ENCODE measurements at regions not wholly inside any gene's neighbourhood (a gene's known extent, or its start where the extent isn't known, plus 50 kb on each side); places are given as distances from the start of the nearest gene placed in this dataset.

DNA sequence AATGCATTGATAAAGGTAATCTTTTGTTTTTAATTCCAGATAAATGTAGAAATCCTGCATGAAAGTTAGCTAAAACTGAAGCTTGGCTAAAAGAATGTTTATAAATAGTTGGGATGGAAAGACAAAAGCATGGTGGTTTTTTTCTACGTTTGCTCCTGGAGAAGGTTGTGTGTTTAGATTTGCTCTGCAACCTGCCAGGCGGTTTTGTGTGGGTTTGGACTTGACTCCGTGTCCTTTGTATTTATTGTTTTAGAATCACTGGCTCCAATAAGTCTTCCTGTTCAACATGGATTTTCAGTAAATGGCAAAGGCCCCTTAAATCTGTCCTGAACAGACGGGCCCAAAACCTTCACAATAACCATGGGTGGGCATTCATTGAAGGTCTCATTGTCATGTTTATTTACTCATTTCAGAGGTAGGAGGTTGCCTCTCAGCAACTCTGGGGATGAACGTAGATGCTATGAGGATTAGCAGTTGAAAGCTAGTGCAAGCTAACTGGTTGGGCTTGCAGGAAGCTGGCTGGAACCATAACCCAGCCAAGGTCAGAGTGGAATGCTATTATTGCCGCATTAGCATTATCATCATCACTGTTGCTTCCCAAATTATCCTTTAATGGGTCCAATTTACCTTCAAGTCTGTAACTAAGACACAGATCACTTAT, 60.6 kb upstream of the ADAMTS9 start:
- no peak for DNase-seq (ENCODE audit: low read depth)

DNA sequence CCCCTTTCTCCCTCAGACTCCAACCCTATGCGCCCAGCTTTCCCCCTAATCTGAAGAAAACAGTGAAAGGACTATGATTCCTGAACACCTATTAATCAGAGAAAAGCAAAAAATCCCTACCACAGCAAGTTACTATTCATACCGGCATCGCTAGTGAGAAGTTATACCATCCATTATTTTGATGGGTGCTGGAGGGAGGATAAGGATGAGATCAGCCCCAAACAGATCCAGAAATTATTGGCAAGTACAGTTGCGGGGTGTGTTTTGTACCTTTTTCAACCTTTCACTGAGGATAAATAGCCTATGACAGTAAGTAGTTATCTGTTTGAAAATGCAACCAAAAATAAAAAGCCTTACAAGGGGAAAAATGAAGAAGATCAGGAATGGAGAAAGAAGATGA, 59.9 kb upstream of the ADAMTS9 start:
- DNase-seq (ENCODE audit: low read depth), result no peak

DNA sequence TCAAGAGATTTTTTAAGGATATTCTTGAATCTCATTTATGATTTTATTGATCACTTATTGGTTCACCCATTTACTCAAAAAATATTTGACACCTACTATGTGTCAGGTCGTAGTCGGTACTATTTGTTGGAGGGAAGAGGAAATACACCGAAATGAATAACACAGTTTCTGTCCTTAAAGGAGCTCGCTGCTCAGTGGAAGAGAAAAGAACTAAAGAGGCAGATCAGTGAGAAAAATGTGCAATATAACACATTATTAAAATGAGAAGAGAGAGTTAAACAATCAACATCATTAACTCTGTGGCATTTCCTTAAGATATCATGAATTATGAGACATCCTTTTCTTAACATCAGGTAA, 56.1 kb upstream of the ADAMTS9 start:
- DNase-seq (ENCODE audit: low read depth), result no peak

DNA sequence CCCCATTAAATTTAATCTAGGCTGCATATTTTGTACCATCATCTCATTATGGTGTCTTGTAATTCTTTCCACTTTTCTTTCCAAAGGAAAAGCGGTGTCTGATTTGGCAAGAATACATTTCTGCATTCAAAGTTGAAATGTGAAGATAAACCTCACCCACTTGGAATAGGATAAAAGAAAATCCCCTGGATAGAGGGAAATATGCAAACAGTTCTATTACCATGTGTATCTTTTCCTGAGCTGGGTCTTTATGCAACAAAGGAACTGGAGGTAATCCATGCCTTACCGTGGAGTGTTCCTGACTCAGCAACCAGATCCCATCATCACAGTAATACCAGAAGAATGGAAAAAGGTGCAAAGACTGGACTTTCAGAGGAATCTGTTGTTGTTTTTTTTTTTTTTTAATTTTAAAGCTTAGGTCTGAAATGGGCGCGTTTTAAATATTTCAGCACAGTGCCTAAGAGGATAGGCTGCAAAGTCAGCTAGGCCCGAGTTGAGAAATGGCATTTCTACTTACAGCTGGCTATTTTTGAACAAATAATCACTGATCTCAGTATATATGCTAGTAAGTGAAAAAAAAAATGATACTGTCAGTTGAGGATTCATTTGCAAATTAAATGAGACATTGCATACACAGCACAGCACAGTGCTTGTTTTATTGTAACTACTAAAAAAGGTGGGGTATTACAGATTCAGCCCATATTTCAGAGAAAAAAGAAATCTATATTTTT, 55.5 kb upstream of the ADAMTS9 start:
- DNase-seq (ENCODE audit: low read depth), result no peak

DNA sequence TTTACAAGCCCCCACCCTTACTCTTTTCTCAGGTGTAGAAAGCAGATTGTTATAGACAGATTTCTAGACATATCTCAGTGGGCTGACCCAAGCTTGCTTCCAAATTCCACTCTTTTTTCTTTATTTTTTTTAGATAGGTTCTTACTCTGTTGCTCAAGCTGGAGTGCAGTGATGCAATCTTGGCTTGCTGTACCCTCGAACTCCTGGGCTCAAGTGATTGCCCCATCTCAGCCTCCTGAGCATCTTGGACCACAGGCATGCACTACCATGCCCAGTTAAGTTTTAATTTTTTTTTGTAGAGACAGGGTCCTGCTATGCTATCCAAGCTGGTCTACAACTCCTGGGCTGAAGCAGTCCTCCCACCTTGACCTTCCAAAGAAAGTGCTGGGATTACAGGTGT, 53.5 kb upstream of the ADAMTS9 start:
- DNase-seq (ENCODE audit: low read depth), result peak; percentile 90

DNA sequence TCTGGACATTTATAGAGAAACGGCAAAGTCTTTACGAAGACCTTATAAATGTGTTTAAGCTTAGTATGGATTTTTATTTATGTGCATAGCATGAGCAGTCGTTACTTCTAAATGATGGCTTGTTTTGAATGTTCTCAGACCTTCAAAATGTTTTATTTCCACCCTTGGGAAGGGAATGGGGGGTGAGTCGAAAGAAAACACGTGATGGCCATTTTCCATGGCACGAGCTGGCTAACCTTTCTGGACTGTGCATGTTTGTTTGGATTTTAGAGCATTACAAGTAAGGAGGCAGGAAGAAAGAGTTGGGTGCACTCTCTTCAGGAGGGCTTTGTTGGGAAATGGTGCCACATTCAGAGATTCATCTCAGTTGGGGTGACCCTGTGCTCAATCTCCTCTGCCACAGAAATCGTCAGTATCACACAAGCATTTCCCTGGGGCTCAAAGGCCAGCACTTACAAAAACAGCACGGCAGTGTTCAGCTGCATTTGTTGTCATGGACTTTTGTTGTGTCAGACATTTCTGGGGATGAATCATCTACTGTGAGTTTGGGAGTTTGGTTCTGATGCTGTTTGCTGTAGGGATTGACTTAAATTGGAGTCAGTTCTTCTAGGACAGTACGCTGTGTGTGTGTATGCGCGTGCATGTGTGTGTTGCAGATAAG, 52.3 kb upstream of the ADAMTS9 start:
- DNase-seq (ENCODE audit: low read depth), result peak; percentile 81

Measured in renal cortical epithelial cell (primary cell).